K562 (cell line): ENCODE measurements at regions not wholly inside any gene's neighbourhood (a gene's known extent, or its start where the extent isn't known, plus 50 kb on each side); places are given as distances from the start of the nearest gene placed in this dataset.

Experiments used
- FOXM1 ChIP-seq, 2 experiments: fragments of 450-650 bp in 1 of 2; sonication (generic) in 1 of 2; formaldehyde crosslinking in 1 of 2; IDR thresholded peaks; 2 replicates each; pipeline versions ENCODE4 v1.6.1 to v1.9.0; 2017 to 2022; ENCODE audit warnings: low read depth in 2 of 2, mild to moderate bottlenecking in 2 of 2, missing genetic modification reagents in 1 of 2, moderate library complexity in 1 of 2
- FOXP4 ChIP-seq: sonication (generic); formaldehyde crosslinking; IDR thresholded peaks from 2 replicates; pipeline ENCODE4 v1.8.0; 2022; ENCODE audit warnings: mild to moderate bottlenecking, missing genetic modification reagents, borderline replicate concordance
- RBM25 ChIP-seq: fragments of 200-400 bp; formaldehyde crosslinking; IDR thresholded peaks from 2 replicates; pipeline ENCODE4 v1.6.1; 2018; ENCODE audit warnings: low read length, low read depth, moderate library complexity; ENCODE audit not compliant: severe bottlenecking
- SOX6 ChIP-seq: fragments of 450-650 bp; IDR thresholded peaks from 2 replicates; pipeline ENCODE4 v1.6.1; 2014; ENCODE audit warnings: mild to moderate bottlenecking
- XRCC4 ChIP-seq: IDR thresholded peaks from one replicate; pipeline ENCODE4 v1.6.1; 2011; ENCODE audit not compliant: insufficient read depth, insufficient read length; ENCODE audit errors: extremely low read depth
- TF ChIP-seq, protein P1 (sequence below), 3 experiments: IDR thresholded peaks in 2 of 3; conservative IDR thresholded peaks in 1 of 3; 2 replicates each; pipeline ENCODE4 v1.5.1; 2011 to 2012; ENCODE audit warnings: low read length in 3 of 3, mild to moderate bottlenecking in 3 of 3, control low read depth in 2 of 3, improper control_type of control experiment in 1 of 3, inconsistent platforms in 1 of 3, low read depth in 1 of 3, mixed read lengths in 1 of 3, moderate library complexity in 1 of 3; ENCODE audit not compliant: insufficient read depth in 2 of 3

- TF ChIP-seq, protein P1, sequence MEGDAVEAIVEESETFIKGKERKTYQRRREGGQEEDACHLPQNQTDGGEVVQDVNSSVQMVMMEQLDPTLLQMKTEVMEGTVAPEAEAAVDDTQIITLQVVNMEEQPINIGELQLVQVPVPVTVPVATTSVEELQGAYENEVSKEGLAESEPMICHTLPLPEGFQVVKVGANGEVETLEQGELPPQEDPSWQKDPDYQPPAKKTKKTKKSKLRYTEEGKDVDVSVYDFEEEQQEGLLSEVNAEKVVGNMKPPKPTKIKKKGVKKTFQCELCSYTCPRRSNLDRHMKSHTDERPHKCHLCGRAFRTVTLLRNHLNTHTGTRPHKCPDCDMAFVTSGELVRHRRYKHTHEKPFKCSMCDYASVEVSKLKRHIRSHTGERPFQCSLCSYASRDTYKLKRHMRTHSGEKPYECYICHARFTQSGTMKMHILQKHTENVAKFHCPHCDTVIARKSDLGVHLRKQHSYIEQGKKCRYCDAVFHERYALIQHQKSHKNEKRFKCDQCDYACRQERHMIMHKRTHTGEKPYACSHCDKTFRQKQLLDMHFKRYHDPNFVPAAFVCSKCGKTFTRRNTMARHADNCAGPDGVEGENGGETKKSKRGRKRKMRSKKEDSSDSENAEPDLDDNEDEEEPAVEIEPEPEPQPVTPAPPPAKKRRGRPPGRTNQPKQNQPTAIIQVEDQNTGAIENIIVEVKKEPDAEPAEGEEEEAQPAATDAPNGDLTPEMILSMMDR (IDR thresholded peaks at IDR 0.05 in 2 of 3, conservative IDR thresholded peaks at IDR 0.05 in 1 of 3; ENCODE audit: insufficient read depth in 2 of 3, low read depth in 1 of 3, low read length in 3 of 3): no peak
- TF ChIP-seq RBM25: no peak
- no peak for TF ChIP-seq FOXP4 (CRISPR knock-in tag)
- no peak for TF ChIP-seq FOXM1 (IDR thresholded peaks at IDR 0.05; ENCODE audit: low read depth)
- no peak for TF ChIP-seq FOXM1 (CRISPR knock-in tag; IDR thresholded peaks at IDR 0.05; ENCODE audit: low read depth)
- TF ChIP-seq SOX6: no peak
- TF ChIP-seq XRCC4: no peak
These were observed 128.6 kb upstream of the BCL6 start for GRCh38 chr3:187873843-187874242.
